Inflammatory macrophage treated with lipopolysaccharide for 1 hour (primary cell): ENCODE measurements at regions not wholly inside any gene's neighbourhood (a gene's known extent, or its start where the extent isn't known, plus 50 kb on each side); places are given as distances from the start of the nearest gene placed in this dataset.
"Not testable (repeated sequence)": the region's sequence is repeated elsewhere in the genome, so short reads cannot be mapped to it uniquely, and the experiment has no call there.

Source experiments
- DNase-seq, 2 donors: peaks; one replicate each; pipeline ENCODE4 v3.0.0-alpha.2; 2020 to 2022

DNA sequence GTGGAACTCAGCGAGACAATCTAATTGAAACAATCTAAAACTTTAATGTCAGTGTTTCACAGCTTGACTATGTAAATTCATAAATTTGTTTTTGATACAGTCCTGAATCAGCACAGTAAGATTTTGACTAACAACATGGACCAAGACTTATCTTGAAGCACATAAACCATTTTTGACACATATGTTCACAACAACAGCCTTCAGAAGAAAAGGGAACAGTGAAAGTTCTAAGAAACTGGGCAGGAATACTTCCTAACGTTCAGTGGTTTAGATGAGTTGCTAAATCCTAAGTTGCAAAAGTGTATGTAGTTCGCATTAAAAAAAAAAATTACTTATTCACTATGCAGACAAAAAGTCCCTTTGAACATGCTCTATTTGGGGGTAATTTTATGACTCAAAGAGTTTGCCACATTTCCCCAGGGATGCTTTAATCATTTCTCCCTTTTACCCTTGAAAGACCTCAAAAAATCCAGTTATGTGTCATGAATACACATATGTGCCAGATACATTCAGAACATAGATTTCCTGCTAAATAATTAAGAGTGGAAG is 120.2 kb downstream of the MRPL39 start:
- DNase-seq: peak; percentile 92 to 97

DNA sequence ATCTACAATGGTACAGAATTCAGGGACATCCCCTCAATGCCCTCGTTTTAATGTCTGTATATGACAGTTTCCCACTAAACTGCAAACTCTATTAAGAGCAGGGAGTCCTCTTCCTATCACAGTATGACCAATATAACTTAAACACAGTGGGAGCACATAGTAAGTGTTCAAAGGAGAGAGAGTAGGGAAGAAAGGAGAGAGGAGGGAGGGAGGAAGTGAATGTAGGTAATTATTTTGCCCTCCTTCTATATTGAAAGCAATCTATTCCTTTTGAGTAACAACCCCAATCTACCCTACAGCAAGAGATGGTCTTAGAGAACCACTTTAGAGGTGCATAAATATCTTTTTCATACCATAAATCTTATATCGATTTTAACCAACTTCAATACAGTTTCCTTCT is 121.4 kb downstream of the MRPL39 start:
- DNase-seq: no peak

DNA sequence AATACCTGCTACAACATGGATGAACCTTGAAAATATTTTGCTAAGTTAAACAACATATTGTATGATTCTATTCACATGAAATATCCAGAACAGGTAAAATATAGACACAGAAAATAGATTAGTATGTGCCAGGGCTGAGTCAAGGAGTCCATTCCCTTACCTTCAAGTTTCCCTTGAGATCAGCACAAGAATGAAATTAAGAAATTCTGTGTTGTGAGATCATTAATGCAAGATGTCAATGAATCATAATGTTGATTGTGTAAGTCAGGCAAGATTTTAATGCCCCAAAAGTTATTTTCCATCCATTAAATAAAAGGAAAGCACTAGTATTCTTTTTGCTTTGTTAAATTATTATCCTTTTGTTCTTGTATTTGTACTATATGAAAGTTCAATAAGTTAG is 139.4 kb downstream of the MRPL39 start:
- DNase-seq: peak; percentile 71 to 72

DNA sequence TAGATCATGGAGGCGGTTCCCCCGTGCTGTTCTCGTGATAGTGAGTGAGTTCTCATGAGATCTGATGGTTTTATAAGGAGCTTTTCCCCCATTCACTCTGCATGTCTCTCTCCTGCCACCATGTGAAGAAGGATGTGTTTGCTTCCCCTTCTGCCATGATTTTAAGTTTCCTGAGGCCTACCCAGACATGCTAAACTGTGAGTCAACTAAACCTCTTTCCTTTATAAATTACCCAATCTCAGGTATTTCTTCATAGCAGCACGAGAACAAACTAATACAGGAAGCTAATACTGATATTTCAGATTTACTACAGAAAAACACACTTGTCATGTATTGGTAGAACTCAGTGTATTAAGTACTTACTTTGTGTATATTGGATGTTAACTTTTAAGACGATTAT is 140.2 kb downstream of the MRPL39 start:
- DNase-seq: peak in 1 of 2 donors; percentile 25

DNA sequence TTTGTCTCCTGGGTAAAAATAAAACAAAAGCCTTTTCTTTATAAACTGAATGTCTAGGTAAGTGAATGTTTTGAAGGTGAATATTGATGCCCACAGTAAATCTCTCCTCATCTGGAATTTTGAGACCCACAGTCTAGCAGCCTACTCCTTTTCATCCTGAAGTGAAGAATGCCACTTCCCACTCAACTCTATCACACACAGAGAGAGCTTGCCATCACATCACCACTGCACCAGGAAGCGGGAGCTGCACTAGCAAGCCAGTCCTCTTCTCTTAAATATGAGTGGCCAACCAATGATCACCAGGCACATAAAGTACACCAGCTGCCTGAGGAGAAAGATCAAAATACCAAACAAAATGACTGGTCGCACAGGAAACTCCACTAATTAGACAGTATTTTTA is 140.8 kb downstream of the MRPL39 start:
- DNase-seq: no peak

DNA sequence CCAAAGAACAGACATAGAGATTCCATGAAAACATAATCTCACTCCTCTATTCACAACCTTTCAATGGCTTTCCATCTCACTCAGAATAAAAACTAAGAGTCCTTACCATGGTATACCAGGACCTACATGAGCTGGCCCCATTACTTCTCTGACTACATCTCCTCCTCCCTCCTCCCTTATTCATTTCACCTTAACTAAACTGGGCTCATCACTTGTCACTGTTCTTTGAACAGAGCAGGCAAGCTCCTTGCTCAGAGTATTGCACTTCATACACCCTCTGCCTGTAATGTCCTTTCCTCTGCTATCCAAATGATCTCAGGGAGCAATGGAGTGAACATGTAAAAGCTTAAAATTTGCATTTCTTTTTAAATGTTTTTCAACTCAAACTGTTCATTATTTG is 142.0 kb downstream of the MRPL39 start:
- DNase-seq: no peak

DNA sequence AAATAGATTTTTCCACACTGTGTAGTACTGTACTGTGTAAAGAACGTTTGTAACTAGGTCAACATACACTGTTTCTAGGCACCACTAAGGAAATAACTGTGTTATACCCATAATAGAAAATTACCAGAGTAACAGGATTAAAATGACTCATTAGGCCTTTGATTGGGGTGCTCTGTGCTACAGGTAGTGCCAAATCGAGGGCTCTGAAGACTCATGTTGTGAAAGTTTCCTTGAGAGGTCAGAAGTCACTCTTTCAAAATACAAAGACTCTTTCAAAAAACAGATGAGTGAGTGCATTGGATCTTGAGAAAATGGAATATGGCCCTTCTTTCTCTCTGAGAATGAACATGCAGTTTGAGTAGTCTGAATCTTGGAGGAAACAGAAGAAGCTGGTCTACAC is 143.0 kb downstream of the MRPL39 start:
- no peak for DNase-seq

DNA sequence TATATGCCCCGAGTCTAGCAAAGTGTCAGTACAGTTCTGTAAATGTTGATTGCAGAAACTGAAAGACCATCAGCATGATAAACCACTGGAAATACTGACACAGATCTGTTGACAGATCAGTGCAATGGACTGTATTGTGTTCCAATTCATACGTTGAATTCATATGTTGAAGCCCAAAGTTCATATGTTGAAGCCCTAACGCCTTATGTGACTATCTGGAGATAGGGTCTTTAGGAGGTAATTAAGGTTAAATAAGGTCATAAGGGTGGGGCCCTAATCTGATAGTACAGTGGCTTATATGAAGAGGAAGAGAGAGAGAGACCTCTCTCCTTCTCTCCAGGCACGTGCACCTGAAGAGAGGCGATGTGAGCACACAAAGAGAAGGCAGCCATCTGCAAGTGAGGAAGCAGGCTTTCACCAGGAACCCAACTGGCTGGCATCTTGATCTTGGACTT is 144.7 kb downstream of the MRPL39 start:
- DNase-seq: no peak

DNA sequence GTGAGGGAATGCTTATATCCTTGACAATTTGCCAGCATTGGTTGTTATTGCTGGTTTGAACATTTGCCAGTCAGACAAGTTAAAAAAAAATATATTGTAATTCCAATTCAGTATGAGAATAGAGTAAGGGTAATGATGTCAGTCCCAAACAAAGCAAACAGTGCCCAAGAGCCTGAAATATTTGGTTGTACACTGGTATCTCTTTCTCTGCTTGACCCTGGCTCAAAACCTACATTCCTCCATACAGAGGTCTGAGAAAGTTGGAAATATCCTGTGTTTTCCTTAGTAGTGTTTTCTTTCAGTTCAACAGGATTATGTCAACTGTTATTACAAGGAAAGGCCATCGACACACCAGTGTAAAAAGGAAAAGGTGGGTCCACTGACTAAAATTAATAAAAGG is 145.6 kb downstream of the MRPL39 start:
- DNase-seq: no peak

DNA sequence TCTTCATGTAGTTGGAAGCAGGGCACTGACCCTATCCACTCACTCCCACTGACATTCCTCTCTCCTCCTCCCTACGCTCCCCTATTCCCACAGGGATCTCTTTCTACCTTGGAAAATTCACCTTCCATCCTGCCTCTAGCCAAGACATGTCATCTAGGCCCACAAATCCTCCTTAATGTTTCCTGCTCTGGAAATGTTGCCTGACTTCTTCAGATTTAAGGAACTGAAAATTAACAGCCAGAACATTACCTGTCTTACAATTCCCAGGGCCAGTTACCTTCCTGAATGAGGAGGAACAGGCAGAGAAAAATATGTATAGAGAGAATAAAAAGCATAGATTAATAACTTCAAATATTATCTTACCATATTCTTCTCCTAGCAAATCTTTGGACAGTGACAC is 147.3 kb downstream of the MRPL39 start:
- DNase-seq: no peak

DNA sequence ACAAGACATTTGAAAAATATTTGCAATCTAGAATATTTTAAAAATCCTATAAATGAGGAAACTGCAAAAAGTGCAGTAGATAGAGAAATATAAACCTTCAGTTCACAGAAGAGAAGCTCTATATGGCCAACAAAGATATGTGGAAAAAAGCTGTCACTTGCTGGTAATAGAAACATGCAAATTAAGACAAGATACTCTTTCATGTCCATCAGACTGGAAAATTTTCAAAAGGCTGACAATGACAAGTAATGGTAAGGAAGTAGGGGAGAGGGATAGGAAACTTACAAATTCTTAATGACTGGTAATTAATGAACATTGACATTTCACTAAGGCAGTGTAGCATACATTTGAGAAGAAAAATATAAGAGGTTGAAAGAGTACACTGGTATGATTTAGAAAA is 147.9 kb downstream of the MRPL39 start:
- peak; percentile 38 to 55 for DNase-seq

DNA sequence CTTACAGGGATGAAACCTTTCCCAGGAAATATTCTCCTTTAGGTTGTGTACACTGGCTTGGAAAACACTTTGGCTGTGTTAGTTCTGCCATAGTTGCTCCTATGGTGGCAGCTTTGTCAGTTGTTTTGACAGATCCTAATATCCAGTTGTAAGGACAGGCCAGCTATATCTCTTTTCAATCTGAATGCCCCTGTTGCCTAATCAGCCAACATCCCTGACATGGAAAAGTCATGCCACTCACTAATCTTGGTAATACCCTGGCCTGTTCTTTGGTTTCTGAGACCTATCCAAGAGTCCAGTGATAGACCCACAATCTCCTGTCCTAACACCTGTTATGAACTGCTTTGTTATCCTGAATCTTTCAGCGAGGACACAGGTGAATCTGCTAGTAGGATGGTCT is 148.8 kb downstream of the MRPL39 start:
- peak in 1 of 2 donors; percentile 37 for DNase-seq

DNA sequence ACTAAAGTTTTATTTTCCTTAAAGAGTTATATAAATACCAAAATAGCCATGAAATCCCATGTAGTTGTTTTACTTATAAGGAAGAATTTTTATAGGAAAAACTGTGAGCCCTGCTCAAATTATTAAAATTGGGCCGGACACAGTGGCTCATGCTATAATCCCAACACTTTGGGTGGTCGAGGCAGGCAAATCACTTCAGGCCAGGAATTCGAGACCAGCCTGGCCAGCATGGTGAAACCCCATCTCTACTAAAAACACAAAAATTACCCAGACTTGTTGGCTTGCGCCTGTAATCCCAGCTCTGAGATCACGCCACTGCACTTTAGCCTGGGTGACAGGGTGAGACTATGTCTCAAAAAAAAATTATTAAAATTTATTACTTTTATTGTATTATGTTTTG is 149.3 kb downstream of the MRPL39 start:
- no peak for DNase-seq

DNA sequence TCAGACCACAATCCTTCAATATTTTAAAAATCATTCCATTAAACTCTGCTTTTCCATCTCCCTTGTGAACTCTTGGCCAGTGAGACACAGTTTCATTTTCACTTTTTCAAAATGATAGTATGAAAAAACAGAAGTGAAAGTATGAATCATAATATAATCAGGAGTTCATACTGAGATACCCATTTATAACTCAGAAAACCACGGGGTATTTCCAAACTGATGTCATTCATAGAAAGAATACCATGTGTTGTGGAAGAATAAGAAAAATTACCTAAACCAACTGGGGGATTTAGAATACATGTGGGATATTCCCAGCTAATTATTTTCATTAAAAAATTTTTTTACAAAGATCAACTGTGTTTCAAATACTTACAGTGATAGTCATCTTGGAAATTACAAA is 149.9 kb downstream of the MRPL39 start:
- DNase-seq: peak; percentile 96 to 98

DNA sequence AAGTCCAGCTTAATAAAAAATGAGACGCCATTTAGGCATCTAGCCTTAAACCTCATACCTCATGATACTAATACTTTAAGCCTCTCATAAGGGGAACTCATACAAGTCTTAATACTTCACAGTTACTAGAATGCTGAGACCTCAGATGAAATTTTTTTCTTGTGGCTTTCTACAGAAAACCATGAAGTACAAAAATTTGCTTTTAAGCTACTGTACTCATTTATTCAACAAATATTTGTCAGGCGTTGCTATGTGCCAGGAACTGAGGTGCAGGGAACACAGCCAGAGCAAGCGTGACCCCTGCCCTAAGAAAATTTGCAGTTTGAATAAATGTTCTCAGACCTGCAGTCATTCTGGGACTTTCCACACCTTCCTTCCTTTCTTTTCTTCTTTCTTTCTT is 150.6 kb downstream of the MRPL39 start:
- peak; percentile 17 to 21 for DNase-seq

DNA sequence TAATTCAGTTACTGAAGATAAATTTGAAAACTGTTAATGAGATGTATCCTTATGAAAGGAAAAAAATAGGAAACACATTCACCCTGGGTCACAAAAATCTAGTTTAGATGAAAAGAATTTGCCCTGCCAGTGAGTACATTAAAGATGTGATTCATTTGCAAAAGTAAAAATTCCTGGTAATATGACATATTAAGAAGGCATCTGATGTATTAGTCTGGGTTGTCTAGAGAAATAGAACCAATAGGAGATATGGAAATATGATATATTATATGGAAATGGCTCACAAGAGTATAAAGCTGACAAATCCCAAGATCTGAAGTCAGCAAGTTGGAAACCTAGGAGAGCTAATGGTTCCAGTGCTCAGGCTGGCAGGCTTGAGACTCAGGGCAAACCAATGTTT is 153.8 kb downstream of the MRPL39 start:
- no peak for DNase-seq

DNA sequence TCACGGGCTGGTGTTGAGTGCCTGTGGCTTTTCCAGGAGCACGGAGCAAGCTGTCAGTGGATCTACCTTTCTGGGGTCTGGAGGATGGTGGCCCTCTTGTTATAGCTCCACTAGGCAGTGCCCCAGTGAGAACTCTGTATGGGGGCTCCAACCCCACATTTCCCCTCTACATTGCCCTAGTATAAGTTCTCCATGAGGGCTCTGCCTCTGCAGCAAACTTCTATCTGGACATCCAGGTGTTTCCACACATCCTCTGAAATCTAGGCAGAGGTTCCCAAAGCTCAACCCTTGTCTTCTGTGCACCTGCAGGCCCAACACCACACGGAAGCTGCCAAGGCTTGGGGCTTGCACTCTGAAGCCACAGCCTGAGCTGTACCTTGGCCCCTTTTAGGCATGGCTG is 157.3 kb downstream of the MRPL39 start:
- DNase-seq: no peak

DNA sequence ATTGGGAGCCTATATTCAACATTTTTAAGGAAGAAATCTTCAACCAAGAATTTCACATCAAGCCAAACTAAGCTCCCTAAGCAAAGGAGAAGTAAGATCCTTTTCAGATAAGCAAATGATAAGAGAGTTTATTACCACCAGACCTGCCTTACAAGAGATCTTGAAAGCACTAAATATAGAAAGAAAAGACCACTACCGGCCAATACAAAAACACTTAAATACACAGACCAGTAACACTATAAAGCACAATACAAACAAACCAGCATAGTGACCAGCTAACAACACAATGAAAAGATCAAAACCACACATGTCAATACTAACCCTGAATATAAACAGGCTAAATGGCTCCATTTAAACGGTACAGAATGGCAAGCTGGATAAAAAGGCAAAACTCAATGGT is 165.4 kb downstream of the MRPL39 start:
- no peak for DNase-seq

DNA sequence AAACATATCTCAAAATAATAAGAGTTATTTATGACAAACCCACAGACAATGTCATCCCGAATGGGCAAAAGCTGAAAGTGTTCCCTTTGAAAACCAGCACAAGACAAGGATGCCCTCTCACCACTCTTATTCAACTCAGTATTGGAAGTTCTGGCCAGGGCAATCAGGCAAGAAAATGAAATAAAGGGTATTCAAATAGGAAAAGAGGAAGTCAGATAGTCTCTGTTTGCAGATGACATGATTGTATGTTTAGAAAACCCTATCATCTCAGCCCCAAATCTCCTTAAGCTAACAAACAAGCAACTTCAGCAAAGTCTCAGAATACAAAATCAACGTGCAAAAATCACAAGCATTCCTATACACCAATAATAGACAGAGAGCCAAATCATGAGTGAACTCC is 169.8 kb downstream of the MRPL39 start:
- not testable (repeated sequence) for DNase-seq

DNA sequence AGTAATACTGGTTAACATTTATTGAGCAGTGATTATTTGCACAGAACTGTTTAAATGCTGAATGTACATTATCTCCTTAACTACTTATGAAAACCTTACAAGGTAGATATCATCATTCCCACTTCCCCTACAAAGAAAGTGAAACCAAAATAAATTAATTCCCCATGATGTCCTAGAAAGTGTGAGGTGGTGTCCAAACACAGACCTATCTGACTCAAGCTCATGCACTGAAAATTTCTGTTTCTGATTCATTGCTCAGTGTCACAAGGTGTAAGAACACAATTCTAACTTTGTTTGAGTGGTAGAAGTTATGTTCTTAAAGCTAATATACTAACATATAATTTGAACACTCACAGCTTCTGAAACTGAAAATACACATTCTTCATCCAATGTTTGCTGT is 178.7 kb downstream of the MRPL39 start:
- DNase-seq: peak; percentile 61 to 90

DNA sequence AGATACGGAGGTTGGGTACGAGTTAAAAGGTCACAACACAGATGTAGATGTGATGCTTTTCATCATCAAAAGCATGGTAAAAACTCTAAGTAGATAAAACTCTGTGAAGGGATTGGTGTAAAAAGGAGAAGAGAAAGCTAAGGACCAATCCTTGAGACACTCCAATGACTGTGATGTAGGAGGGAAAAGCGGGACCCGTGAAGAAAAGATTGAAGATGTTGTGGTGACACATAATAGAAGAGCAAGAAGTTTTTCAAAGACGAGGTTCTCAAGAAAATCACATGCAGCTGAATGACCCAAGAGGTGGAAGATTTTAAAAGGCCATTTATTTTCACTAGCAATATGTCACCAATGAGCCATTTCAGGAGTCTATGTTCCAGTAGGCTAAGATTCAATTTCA is 179.5 kb downstream of the MRPL39 start:
- DNase-seq: no peak

DNA sequence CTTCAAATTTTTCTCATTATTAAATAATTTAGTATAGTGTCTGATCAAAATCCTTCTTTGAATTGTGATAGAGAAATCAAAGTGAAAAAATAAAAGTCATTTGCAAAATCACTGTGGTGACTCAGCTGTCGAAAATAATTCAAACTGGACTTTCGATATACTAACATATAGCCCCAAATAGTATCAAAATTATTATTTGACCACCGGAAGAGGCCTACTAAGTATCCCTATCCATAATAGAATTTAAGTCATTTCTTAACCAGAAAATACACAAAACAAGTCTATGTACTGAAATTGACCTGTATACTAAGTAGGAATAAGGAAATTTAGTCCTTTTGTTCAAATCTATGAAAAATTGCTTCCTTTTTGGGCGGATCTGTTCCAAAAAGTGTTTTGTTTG is 180.7 kb downstream of the MRPL39 start:
- DNase-seq: no peak

DNA sequence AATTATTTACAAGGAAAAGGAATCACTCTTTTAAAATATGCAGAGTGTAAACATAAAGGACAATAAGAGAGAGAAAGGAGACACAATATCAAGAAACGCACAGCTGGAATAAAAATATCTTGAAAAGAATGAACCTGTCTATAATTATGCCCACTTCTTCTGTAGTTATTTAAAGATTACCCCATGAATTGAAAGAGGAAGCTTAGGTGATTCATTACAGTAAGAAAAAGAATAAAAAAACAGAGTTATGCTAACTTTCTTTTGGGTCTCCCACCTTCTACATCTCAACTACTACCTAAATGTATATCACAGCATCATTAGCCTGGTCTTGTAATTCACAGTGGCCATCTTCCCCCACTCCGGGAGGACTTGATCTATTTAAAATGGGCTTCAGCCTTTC is 182.1 kb downstream of the MRPL39 start:
- DNase-seq: peak in 1 of 2 donors; percentile 21

DNA sequence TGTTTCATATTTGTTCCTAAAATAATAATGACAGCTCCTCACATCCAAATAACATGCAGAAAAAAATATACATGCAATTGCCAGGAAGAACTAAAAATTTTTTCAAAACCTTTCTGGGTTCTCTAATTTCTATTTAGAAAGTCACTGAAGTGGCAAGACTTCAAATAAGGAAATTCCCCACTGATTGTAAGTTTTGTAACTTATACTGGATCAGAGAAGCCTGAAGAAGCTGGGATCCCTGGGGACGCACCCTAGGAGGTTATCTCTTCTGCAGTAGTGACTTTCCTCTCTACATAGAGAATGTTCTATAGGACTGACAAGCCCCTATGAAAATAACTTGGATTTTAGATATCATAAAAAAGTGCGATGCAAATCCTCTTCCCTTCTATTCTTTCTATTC is 182.6 kb downstream of the MRPL39 start:
- DNase-seq: peak; percentile 60 to 68

DNA sequence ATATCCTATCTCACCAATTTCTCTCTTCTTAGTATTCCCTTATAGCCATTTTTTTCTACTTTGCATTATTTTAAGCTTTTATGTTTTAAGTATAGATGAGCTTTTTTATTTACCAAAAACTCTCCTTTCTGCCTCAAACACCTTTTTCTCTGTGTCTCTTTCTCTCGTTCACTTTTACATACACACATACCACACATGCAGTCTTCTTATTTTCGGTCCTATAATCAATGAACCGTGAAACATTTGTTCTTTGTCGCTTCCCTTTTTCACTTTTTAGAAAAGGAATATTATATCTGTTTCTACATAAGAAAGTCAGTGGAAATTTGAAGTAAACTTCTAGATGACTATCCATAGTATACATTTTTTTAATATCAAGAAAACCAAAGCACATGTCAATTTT is 183.2 kb downstream of the MRPL39 start:
- no peak for DNase-seq
